ENCODE measurements at regions not wholly inside any gene's neighbourhood (a gene's known extent, or its start where the extent isn't known, plus 50 kb on each side); places are given as distances from the start of the nearest gene placed in this dataset.

DNA sequence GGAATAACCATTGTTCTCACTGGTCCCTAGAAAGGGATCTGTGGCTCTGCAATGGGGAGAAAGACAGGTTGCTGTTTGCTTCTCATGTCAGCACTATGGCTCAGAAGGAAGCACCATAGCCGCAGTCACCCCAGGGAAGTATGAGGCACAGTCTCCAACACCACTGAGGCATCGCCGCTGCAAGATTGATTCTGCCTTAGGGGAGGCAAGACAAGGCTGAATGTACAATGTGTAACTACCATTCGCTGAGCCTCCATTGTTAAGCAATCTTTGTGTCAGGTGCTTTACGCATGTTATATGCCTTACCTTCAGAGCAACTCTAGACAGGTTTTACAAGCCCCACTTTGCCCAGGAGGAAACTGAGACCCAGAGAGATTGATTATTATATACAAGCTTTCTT, 100.7 kb upstream of the KCNMB2 start:
- TF ChIP-seq REST (IDR thresholded peaks at IDR 0.05; ENCODE audit: insufficient read depth in 1 of 2, low read depth in 2 of 2, low read length in 2 of 2) (no peak), POLR2AphosphoS5 (IDR thresholded peaks at IDR 0.05; ENCODE audit: low read depth, low read length) (no peak), TAF1 (IDR thresholded peaks at IDR 0.05; ENCODE audit: borderline replicate concordance, insufficient read depth, low read length) (no peak), SIN3A (IDR thresholded peaks at IDR 0.05; ENCODE audit: borderline replicate concordance, insufficient read depth, low read length) (no peak), FOXP2 (optimal IDR thresholded peaks at IDR 0.05; ENCODE audit: borderline replicate concordance, extremely low read depth, extremely low read length, insufficient read depth) (no peak)
